ENCODE measurements at regions not wholly inside any gene's neighbourhood (a gene's known extent, or its start where the extent isn't known, plus 50 kb on each side); places are given as distances from the start of the nearest gene placed in this dataset.
A peak's percentile ranks its signal among the peaks of the same experiment; 100 is the strongest.

DNA sequence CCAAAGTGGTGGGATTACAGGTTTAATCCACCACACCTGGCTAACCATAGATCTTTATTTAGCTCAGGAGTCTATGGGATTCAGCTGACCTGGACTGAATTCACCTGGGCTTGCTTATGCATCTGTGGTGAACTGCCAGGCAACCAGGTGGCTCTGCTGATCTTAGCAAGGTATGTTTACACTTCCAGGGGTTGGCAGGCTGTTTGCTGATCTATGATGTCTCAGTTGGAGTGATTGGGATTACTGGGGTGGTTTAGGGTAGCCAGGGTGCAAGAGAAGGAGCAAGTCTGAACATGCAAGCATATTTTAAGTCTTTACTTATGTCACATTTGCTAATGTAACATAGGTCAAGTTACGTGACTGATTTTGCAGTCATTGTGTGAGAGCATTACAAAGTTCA is 63.6 kb upstream of the JAK2 start:
- no peak for DNase-seq
- in situ Hi-C loops (cut with HindIII; ENCODE audit: low pct_ligation_motif_present, low pct_unique_long_range_greater_than_20kb, low sequenced_read_pairs), result no loop called here

DNA sequence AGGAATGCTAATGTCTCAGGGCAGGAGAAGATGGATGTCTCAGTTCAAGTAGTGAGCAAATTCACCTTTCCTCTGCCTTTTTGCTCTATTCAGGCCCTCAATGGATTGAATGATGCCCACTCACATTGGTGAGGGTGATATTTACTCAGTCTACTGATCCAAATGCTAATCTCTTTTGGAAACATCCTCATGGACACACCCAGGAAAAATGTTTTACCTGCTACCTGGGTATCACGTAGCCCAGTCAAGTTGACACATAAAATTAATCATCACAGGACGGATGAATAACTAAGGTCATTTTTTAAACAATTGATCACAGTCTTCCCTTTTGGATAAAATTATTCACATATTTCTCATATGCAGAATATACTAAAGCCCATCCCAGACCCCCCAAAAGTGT is 63.0 kb upstream of the JAK2 start:
- in situ Hi-C loops (cut with HindIII; ENCODE audit: low pct_ligation_motif_present, low pct_unique_long_range_greater_than_20kb, low sequenced_read_pairs), result no loop called here
- DNase-seq, result no peak

DNA sequence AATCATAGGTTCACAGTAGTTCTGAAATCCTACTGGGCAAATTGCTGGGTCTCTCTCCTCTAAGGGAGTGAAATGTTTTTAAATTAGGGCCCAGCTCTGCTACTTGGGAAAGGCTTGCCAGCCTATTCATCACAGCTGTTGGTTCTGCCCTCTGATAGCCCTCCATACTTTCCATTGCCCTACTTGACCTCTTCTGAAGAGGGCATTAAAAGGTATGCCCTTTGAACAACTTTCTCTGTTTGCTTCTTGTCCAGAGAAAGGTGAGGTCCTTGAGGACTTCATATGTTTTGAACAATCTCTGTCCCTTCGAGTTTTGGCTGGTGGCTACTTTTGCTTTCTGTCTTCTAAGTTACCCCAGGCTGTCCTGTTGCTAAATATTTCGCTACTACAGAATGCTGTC is 62.3 kb upstream of the JAK2 start:
- in situ Hi-C loops (cut with HindIII; ENCODE audit: low pct_ligation_motif_present, low pct_unique_long_range_greater_than_20kb, low sequenced_read_pairs), result no loop called here
- DNase-seq, result no peak

DNA sequence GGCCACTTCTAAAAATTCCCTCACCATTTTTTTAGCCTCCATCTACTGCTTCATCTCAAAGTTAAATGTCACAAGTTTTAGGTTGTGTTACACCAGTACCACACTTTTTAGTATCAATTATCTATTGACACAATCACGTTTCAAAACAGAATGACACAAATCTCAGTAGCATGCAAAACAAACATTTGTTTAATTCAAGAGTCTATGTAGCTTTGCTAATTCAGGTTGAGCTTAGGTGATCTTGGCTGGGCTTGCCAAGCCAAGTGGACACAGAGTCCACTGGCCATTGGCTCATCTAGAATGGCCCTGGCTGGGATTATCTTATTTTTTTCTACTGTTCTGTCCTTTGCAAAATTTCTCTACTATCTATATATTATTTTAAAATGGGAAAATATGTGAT is 61.9 kb upstream of the JAK2 start:
- DNase-seq, result no peak
- in situ Hi-C loops (cut with HindIII; ENCODE audit: low pct_ligation_motif_present, low pct_unique_long_range_greater_than_20kb, low sequenced_read_pairs), result no loop called here

DNA sequence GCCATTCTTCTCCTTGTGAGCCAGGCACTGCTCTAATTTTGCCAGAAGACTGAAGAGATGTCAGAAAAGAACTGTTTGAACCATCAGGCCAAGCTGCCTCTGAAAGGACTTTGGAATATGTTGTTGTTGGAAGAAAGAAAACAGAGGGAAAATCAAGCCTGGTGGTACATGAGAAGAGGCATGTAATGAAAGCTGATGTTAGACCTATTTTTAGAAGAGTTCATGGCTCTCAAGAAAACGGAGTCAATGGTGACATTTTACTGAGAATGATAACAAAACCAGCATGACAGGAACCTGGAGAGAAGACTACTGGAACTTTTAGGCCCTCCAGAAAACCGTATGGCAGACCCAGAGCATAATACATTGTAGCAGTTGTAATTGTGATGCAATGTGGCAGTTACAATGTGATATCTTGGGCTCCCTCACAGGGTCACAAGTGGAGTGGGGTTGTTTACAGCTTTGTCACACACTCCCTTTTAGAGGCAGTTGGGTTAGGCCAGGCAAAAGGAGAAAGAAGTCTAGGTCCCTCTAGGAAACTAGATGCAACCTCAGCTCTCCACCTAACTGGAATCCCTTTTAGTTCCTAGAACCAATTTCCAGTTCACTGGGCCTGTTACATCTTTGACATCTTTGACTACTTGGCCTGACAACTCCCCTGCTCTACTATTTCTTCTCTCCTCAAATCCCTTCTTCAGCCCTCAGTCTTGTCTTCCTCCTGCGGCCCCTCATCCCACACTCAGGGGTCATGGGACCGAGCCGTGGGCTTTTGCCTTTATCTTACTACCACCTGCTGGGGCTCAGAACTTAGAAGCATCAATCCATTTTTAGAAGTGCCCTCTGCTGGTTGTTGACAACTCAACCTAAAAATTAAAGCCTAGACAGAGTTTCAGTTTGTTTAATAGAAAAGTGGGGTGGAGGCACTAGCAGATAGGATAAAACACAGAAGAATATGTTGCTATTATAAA is 61.2 kb upstream of the JAK2 start:
- DNase-seq, result peak; percentile 38
- in situ Hi-C loops (cut with HindIII; ENCODE audit: low pct_ligation_motif_present, low pct_unique_long_range_greater_than_20kb, low sequenced_read_pairs), result no loop called here

DNA sequence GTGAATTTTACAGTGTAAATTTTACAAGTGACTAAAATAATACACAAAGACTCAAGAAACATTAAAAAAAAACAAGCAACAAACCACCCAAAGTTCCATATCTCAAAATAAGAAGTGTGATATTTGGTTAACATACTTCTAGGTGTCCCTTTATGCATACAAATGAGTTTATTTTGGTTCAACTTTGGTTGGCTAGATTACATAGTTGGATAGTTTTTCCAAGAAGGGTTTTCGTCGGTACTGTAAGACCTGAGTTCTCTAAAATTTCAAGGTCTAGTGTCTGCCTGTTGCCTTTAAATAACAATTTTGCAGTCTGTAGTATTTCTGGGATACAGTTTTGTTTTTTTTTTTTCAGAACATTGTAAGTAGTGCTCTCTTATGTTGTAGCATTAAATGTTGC is 58.8 kb upstream of the JAK2 start:
- no peak for DNase-seq
- in situ Hi-C loops (cut with HindIII; ENCODE audit: low pct_ligation_motif_present, low pct_unique_long_range_greater_than_20kb, low sequenced_read_pairs), result no loop called here

DNA sequence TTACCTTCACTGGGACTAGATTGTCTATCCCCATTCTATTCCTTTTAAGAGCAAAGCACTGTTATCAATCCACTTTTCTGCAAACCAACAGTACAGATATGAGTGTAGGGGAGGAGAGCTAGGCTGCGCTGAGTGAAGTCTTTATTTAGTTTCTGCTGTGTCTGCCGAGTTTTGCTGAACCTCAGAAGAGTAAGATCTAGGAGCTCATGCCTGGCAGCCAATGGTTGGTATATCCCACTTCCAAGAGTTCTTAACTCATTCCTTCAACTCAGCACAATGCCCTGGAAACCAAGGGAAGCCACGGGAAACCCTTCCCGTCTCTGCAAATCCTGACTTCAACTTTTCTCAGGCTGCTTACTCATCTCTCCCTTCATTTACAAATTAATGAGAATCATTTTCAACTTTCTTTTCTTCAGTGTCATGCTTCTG is 58.0 kb upstream of the JAK2 start:
- in situ Hi-C loops (cut with HindIII; ENCODE audit: low pct_ligation_motif_present, low pct_unique_long_range_greater_than_20kb, low sequenced_read_pairs), result no loop called here
- DNase-seq, result no peak

DNA sequence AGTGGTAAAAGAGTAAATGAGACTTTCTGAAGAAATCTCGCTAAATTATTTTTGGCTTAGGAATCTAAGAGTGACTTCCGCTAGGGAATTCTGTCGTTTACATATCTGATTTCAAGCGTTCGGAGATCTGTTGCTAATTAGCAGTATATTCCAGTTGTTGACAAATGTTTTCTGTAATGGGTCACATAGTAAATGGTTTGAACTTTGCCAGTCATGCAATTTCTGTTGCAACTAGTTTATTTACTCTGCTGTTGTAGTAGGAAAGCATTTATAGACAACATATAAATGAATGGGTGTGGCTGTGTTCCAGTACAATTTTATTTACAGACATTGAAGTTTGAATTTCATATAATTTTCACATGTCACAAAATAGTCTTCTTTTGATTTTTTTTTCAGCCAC is 57.4 kb upstream of the JAK2 start:
- in situ Hi-C loops (cut with HindIII; ENCODE audit: low pct_ligation_motif_present, low pct_unique_long_range_greater_than_20kb, low sequenced_read_pairs), result no loop called here
- DNase-seq, result no peak

DNA sequence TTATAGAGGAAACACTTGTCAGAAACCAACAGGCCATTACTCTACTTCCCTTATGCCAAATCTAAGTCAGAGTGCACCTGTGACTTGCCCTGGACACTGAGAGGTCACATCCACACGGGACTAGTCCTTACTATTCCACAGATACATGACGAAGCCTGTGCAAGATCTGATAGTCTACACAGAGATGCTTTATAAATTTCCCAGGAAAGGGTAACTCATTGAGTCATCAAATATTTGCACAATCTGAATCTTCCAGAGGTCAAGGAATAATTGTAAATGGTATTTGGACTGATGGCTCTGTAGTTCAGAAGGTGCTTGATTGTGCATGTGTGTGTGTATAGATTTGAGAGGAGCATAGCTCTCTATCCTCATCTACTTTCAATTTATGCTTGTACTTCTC is 55.2 kb upstream of the JAK2 start:
- in situ Hi-C loops (cut with HindIII; ENCODE audit: low pct_ligation_motif_present, low pct_unique_long_range_greater_than_20kb, low sequenced_read_pairs), result no loop called here
- no peak for DNase-seq

DNA sequence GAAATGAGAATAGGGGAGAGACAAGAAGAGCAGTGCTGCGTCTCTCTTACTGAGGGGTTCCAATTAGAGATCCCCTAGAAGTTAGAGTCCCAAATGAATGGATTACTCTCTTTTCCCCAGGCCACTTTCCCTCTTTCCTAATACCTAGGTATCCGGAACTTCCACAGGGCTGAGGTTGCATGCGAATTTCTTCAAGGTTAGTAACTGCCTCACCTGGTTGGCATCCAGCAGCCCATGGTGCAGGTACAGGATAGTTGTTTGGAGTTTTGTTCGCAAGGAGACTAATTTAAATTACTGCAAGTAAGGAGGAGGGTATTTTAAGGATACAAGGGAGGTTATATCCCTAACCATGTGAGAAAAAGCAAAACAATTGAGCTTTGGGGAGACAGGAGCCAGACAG is 52.4 kb upstream of the JAK2 start:
- in situ Hi-C loops (cut with HindIII; ENCODE audit: low pct_ligation_motif_present, low pct_unique_long_range_greater_than_20kb, low sequenced_read_pairs), result no loop called here
- no peak for DNase-seq

DNA sequence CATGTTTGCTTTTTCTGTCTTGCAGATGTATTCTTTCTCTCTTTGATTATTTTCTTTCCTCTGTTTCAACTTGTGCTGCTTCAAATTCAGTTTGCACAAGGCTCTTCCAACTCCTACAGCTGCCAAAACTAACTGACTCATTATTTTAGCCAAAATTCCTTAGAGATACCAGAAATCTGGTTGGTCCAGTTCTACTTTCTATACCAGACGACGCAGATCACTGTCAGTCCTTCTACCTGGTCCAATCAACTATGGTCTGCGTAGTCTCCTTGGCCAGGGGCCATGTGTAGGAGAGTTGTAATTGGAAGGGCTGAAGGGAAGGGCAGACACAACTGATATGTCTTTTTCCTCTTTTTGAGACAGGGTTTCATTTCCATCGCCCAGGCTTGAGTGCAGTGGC is 51.9 kb upstream of the JAK2 start:
- in situ Hi-C loops (cut with HindIII; ENCODE audit: low pct_ligation_motif_present, low pct_unique_long_range_greater_than_20kb, low sequenced_read_pairs), result no loop called here
- no peak for DNase-seq

DNA sequence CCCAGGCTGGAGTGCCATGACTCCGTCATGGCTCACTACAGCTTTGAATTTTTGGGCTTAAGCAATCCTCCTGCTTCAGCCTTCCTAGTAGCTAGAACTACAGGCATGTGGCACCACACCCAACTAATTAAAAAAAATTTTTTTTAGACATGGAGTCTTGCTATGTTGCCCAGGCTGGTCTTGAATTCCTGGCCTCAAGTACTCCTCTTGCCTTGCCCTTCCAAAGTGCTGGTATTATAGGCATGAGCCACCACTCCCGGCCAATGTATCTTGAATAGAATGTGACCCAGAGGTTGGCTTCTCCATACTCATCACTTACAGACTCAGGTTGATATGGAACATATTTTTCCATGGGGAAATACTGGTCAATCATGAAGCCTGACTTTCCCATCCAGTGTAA is 51.2 kb upstream of the JAK2 start:
- in situ Hi-C loops (cut with HindIII; ENCODE audit: low pct_ligation_motif_present, low pct_unique_long_range_greater_than_20kb, low sequenced_read_pairs), result no loop called here

DNA sequence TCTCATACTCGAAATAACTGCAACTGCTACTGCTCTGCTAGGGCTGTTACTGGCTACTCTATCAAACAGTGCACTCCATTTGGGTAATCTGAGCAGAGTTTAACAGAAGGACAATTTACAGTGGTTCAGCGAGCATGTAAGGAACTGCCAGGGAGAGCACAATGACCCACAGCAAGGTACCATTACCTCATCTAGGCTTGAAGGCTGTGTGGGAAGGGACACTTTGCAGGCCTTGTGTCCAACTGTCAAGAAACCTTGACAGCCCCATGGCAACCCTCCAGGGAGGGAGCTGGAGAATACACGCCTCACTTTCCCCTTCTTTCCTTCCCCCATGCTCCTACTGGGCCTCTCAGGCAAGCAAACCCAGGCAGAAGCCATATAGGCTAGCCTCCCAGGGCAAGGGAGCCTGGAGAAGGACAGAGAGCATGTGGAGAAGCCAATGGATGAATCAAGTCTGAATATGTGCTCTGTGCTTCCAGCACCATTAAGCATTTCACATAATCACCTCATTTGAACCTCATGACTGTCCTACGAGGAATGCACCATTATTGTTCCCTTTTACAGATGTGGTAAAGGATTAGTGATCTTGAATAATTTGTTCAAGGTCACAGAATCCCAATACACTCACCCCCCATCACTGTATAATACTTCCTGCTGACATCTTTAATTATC is 49.9 kb upstream of the JAK2 start:
- DNase-seq, result no peak
- in situ Hi-C loops (cut with HindIII; ENCODE audit: low pct_ligation_motif_present, low pct_unique_long_range_greater_than_20kb, low sequenced_read_pairs), result no loop called here

More for the DNA sequence above, 51.2 kb upstream of the JAK2 start:
- no peak for DNase-seq
